OCI-LY3 (cell line): ENCODE measurements at regions not wholly inside any gene's neighbourhood (a gene's known extent, or its start where the extent isn't known, plus 50 kb on each side); places are given as distances from the start of the nearest gene placed in this dataset.

Source experiments
- CTCF ChIP-seq: fragments of 200-600, 300-600 bp; sonication (generic); IDR thresholded peaks from 2 replicates; pipeline ENCODE4 v1.5.1; 2014; ENCODE audit warnings: antibody characterized with exemption, low read length, low read depth
- EZH2phosphoT487 ChIP-seq: fragments of 200-600 bp; shearing (Covaris generic); IDR thresholded peaks from 2 replicates; pipeline ENCODE4 v1.6.1; 2018; ENCODE audit warnings: antibody characterized with exemption, mixed run types, low read depth

- TF ChIP-seq CTCF, result no peak
- TF ChIP-seq EZH2phosphoT487, result no peak
Observed at GRCh38 chr1:5298376-5298775, 644.0 kb downstream of the AJAP1 start.
